D721Med (cell line): ENCODE measurements at regions not wholly inside any gene's neighbourhood (a gene's known extent, or its start where the extent isn't known, plus 50 kb on each side); places are given as distances from the start of the nearest gene placed in this dataset.
"Not testable (repeated sequence)": the region's sequence is repeated elsewhere in the genome, so short reads cannot be mapped to it uniquely, and the experiment has no call there.

ENCODE experiments used
- DNase-seq: peaks from one replicate; pipeline ENCODE4 v3.0.0; 2011; ENCODE audit warnings: low spot score; ENCODE audit not compliant: insufficient read length
- FAIRE-seq: peaks from 2 replicates; lab custom pipeline; 2011; peaks lifted over from hg19 to GRCh38; lab: Jason Lieb, UNC
- CTCF ChIP-seq: IDR thresholded peaks from 2 replicates; pipeline ENCODE4 v1.5.1; 2012; ENCODE audit warnings: mild to moderate bottlenecking, control low read depth; ENCODE audit not compliant: insufficient read depth; ENCODE audit errors: missing control alignments

GRCh38 chr2:183952741-183953140 is 645.6 kb upstream of the ZNF804A start:
- no peak for TF ChIP-seq CTCF
- DNase-seq, result no peak
- peak; percentile 46 for FAIRE-seq

- FAIRE-seq, result no peak
- TF ChIP-seq CTCF, result no peak
- DNase-seq, result no peak
Measured at GRCh38 chr2:183963609-183964008, 634.7 kb upstream of the ZNF804A start.

GRCh38 chr2:183964565-183964964 is 633.8 kb upstream of the ZNF804A start:
- no peak for TF ChIP-seq CTCF
- DNase-seq, result no peak
- no peak for FAIRE-seq

- TF ChIP-seq CTCF, result no peak
- no peak for DNase-seq
- no peak for FAIRE-seq
Measured at GRCh38 chr2:183967756-183968155, 630.6 kb upstream of the ZNF804A start.

GRCh38 chr2:183975676-183976075 is 622.7 kb upstream of the ZNF804A start:
- DNase-seq, FAIRE-seq: not testable (repeated sequence)

GRCh38 chr2:183984871-183985270 is 613.5 kb upstream of the ZNF804A start:
- FAIRE-seq (no peak), DNase-seq (no peak)
- TF ChIP-seq CTCF, result no peak

GRCh38 chr2:183991968-183992367 is 606.4 kb upstream of the ZNF804A start:
- FAIRE-seq (no peak), DNase-seq (no peak)
- TF ChIP-seq CTCF, result no peak

- FAIRE-seq (no peak), DNase-seq (no peak)
- TF ChIP-seq CTCF, result no peak
Measured at GRCh38 chr2:183993052-183993451, 605.3 kb upstream of the ZNF804A start.
